ENCODE measurements at regions not wholly inside any gene's neighbourhood (a gene's known extent, or its start where the extent isn't known, plus 50 kb on each side); places are given as distances from the start of the nearest gene placed in this dataset.
"Not testable (repeated sequence)": the region's sequence is repeated elsewhere in the genome, so short reads cannot be mapped to it uniquely, and the experiment has no call there.

- DNase-seq (ENCODE audit: low spot score): no peak
Observed at GRCh38 chr11:23564370-23564769, 704.1 kb upstream of the CCDC179 start.

GRCh38 chr11:23569134-23569533, 708.9 kb upstream of the CCDC179 start:
- DNase-seq (ENCODE audit: low spot score): no peak

- no peak for DNase-seq (ENCODE audit: low spot score)
Observed at GRCh38 chr11:23569547-23569946, 709.3 kb upstream of the CCDC179 start.

GRCh38 chr11:23570828-23571227, 710.6 kb upstream of the CCDC179 start:
- no peak for DNase-seq (ENCODE audit: low spot score)

- DNase-seq (ENCODE audit: low spot score): no peak
Observed at GRCh38 chr11:23573429-23573828, 713.2 kb upstream of the CCDC179 start.

- DNase-seq (ENCODE audit: low spot score): no peak
Observed at GRCh38 chr11:23574149-23574548, 713.9 kb upstream of the CCDC179 start.

- DNase-seq (ENCODE audit: low spot score): no peak
Observed at GRCh38 chr11:23577296-23577695, 717.0 kb upstream of the CCDC179 start.

GRCh38 chr11:23585416-23586104, 725.3 kb upstream of the CCDC179 start:
- DNase-seq (ENCODE audit: low spot score): no peak

- no peak for DNase-seq (ENCODE audit: low spot score)
Observed at GRCh38 chr11:23586173-23586572, 725.9 kb upstream of the CCDC179 start.

- DNase-seq (ENCODE audit: low spot score): no peak
Observed at GRCh38 chr11:23590596-23591308, 730.5 kb upstream of the CCDC179 start.

GRCh38 chr11:23594755-23595154, 734.5 kb upstream of the CCDC179 start:
- no peak for DNase-seq (ENCODE audit: low spot score)

GRCh38 chr11:23604966-23605365, 744.7 kb upstream of the CCDC179 start:
- no peak for DNase-seq (ENCODE audit: low spot score)

GRCh38 chr11:23606191-23606590, 745.9 kb upstream of the CCDC179 start:
- no peak for DNase-seq (ENCODE audit: low spot score)

GRCh38 chr11:23611726-23612125, 751.5 kb upstream of the CCDC179 start:
- no peak for DNase-seq (ENCODE audit: low spot score)

GRCh38 chr11:23620617-23621016, 760.3 kb upstream of the CCDC179 start:
- no peak for DNase-seq (ENCODE audit: low spot score)

GRCh38 chr11:23632293-23632692, 772.0 kb upstream of the CCDC179 start:
- DNase-seq (ENCODE audit: low spot score): no peak

- DNase-seq (ENCODE audit: low spot score): no peak
Observed at GRCh38 chr11:23644443-23644842, 784.2 kb upstream of the CCDC179 start.

- not testable (repeated sequence) for DNase-seq (ENCODE audit: low spot score)
Observed at GRCh38 chr11:23652336-23652735, 792.1 kb upstream of the CCDC179 start.

GRCh38 chr11:23653071-23653675, 792.9 kb upstream of the CCDC179 start:
- DNase-seq (ENCODE audit: low spot score): no peak

- no peak for DNase-seq (ENCODE audit: low spot score)
Observed at GRCh38 chr11:23668324-23668723, 808.0 kb upstream of the CCDC179 start.

- DNase-seq (ENCODE audit: low spot score): no peak
Observed at GRCh38 chr11:23673366-23673765, 813.1 kb upstream of the CCDC179 start.

GRCh38 chr11:23674866-23675265, 814.6 kb upstream of the CCDC179 start:
- no peak for DNase-seq (ENCODE audit: low spot score)

GRCh38 chr11:23679041-23679440, 817.8 kb upstream of the LUZP2 start:
- no peak for DNase-seq (ENCODE audit: low spot score)

Measured in hematopoietic multipotent progenitor cell treated with erythropoietin and hydrocortisone succinate and interleukin-3 and kit ligand, for 15 days (in vitro differentiated cells).